Activated T-helper 2 cell treated with anti-CD3 and anti-CD28 coated beads, Interferon-gamma antibody, Interleukin-2, Interleukin-4, amounts not matched to agents 10 μg/mL and 5 μg/mL and 100 μg/mL, durations not matched to agents 14 hours and 24 hours and 36 hours (primary cell): ENCODE measurements at regions not wholly inside any gene's neighbourhood (a gene's known extent, or its start where the extent isn't known, plus 50 kb on each side); places are given as distances from the start of the nearest gene placed in this dataset.

Source experiments
- DNase-seq: peaks from one replicate; pipeline ENCODE4 v3.0.0; 2021; ENCODE audit warnings: low spot score
- H3K27ac Mint-ChIP-seq: one replicate; pipeline ENCODE4 v1.8.0; 2021; ENCODE audit warnings: mixed read lengths
- H3K27me3 Mint-ChIP-seq: one replicate; pipeline ENCODE4 v1.8.0; 2021; ENCODE audit warnings: low read depth, mixed read lengths
- H3K36me3 Mint-ChIP-seq: one replicate; pipeline ENCODE4 v1.8.0; 2021; ENCODE audit warnings: low read depth, mixed read lengths
- H3K4me1 Mint-ChIP-seq: one replicate; pipeline ENCODE4 v1.8.0; 2021; ENCODE audit warnings: low read depth, mixed read lengths
- H3K4me3 Mint-ChIP-seq: one replicate; pipeline ENCODE4 v1.8.0; 2021; ENCODE audit warnings: low read depth, mild to moderate bottlenecking, moderate library complexity, mixed read lengths
- H3K9me3 Mint-ChIP-seq: one replicate; pipeline ENCODE4 v1.8.0; 2021; ENCODE audit warnings: mixed read lengths
- intact Hi-C: fragments of 100-400 bp; cut with micrococcal nuclease; formaldehyde crosslinking; loops from one replicate; pipeline ENCODE4 v1.15.1; 2023

DNA sequence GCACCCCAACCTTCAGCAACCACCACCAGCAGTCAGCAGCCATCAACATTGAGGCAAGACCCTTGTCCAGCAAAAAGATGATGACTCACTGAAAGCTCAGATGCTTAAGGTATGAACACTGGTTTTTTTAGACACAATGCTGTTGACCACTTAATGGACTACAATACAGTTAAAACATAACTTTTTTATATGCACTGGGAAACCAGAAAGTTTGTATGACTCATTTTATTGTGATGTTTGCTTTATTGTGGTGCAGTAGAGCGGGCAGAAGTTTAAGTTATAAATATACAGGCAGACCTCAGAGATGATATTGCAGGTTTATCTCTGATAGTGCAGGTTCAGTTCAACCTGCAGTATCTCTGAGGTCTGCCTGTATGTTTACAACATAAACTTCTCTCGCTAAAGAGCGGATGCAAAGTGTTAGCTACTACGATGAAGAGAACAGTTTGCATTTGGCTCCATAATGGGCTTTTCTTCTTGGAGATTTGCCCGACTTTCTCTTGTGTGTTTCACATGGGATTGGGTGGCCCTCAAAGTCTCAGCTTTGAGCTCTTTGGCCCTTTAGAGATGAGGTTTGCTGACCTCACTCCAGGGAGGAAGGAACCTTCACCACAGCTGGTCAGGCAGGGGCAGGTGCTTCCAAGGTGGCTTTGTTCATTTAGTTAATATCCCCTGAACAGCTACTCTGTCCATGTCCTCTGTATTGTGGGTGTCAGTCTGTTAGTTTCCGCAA lies 84.4 kb upstream of the SHH start:
- Mint-ChIP-seq H3K4me3 (no peak overlapping the region), H3K27ac (no peak overlapping the region), H3K27me3 (peaks cover 1% of the 10 kb centered on the region), H3K36me3 (no peaks in the 10 kb centered on the region), H3K4me1 (no peaks in the 10 kb centered on the region), H3K9me3 (peaks cover under 1% of the 10 kb centered on the region)
- intact Hi-C loops = no loop called here
- DNase-seq = no peak

DNA sequence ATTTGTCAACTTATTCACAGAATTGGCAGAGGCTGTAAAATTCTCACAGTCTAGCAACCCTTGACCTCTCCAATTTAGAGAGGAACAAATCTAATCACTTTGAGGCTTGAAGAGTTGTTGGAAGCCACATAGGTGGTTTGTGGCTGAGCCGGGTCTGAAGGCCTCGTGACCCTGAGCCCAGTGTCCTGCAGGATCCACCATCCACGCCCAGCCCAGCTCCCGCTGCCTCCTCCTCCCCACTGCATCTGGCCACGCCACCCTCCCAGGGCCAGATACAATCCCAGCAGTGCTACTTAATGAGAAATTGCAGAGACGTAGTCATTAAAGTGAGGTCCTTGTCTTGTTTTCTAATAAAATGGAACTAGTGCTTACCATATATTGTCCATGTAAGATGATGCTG lies 81.4 kb upstream of the SHH start:
- H3K27me3 Mint-ChIP-seq = peaks cover 1% of the 10 kb centered on the region
- no peak for DNase-seq
- H3K4me3 Mint-ChIP-seq = no peak overlapping the region
- H3K9me3 Mint-ChIP-seq = peaks cover 11% of the 10 kb centered on the region
- H3K36me3 Mint-ChIP-seq = no peaks in the 10 kb centered on the region
- intact Hi-C loops = no loop called here
- H3K4me1 Mint-ChIP-seq = no peaks in the 10 kb centered on the region
- H3K27ac Mint-ChIP-seq = no peak overlapping the region

DNA sequence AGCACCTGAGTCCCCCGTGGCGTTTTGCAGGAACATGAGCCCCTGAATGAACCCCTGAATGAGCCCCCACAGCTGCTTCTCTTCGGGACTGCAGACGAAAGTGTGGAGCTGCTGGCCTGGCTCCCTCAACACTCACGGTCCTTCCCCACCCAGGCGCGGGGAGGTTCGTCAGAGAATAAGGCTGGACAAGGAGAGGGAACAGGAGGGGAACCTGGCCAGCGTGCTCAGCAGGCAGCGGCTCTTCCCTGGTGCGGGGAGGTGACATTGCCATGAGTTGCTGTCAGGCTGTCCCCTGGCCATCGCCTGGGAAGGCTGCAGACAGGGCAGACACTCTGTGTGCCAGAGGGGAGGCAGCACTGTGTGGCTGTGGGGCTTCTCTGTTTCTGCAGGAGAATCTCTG lies 80.9 kb upstream of the SHH start:
- H3K27me3 Mint-ChIP-seq = peaks cover 1% of the 10 kb centered on the region
- H3K4me3 Mint-ChIP-seq = no peak overlapping the region
- H3K27ac Mint-ChIP-seq = no peak overlapping the region
- intact Hi-C loops = no loop called here
- H3K36me3 Mint-ChIP-seq = no peaks in the 10 kb centered on the region
- no peak for DNase-seq
- peaks cover 11% of the 10 kb centered on the region for H3K9me3 Mint-ChIP-seq
- H3K4me1 Mint-ChIP-seq = no peaks in the 10 kb centered on the region

GRCh38 chr7:155889636-155890511 lies 77.6 kb upstream of the SHH start:
- intact Hi-C loops = no loop called here
- H3K4me1 Mint-ChIP-seq = no peaks in the 10 kb centered on the region
- no peak overlapping the region for H3K27ac Mint-ChIP-seq
- H3K9me3 Mint-ChIP-seq = peaks cover 11% of the 10 kb centered on the region
- H3K4me3 Mint-ChIP-seq = no peak overlapping the region
- H3K36me3 Mint-ChIP-seq = no peaks in the 10 kb centered on the region
- no peaks in the 10 kb centered on the region for H3K27me3 Mint-ChIP-seq
- DNase-seq = no peak

GRCh38 chr7:155887174-155887525 lies 74.9 kb upstream of the SHH start:
- H3K27ac Mint-ChIP-seq = no peak overlapping the region
- DNase-seq = no peak
- no peaks in the 10 kb centered on the region for H3K27me3 Mint-ChIP-seq
- no peaks in the 10 kb centered on the region for H3K4me1 Mint-ChIP-seq
- intact Hi-C loops = no loop called here
- H3K36me3 Mint-ChIP-seq = no peaks in the 10 kb centered on the region
- no peak overlapping the region for H3K4me3 Mint-ChIP-seq
- peaks cover 11% of the 10 kb centered on the region for H3K9me3 Mint-ChIP-seq

- no peak for DNase-seq
- Mint-ChIP-seq H3K27ac (no peak overlapping the region), H3K9me3 (peaks cover 9% of the 10 kb centered on the region), H3K4me3 (no peak overlapping the region), H3K36me3 (no peaks in the 10 kb centered on the region), H3K27me3 (no peaks in the 10 kb centered on the region), H3K4me1 (no peaks in the 10 kb centered on the region)
- intact Hi-C loops = no loop called here
These were observed 74.3 kb upstream of the SHH start for GRCh38 chr7:155886391-155887173.

DNA sequence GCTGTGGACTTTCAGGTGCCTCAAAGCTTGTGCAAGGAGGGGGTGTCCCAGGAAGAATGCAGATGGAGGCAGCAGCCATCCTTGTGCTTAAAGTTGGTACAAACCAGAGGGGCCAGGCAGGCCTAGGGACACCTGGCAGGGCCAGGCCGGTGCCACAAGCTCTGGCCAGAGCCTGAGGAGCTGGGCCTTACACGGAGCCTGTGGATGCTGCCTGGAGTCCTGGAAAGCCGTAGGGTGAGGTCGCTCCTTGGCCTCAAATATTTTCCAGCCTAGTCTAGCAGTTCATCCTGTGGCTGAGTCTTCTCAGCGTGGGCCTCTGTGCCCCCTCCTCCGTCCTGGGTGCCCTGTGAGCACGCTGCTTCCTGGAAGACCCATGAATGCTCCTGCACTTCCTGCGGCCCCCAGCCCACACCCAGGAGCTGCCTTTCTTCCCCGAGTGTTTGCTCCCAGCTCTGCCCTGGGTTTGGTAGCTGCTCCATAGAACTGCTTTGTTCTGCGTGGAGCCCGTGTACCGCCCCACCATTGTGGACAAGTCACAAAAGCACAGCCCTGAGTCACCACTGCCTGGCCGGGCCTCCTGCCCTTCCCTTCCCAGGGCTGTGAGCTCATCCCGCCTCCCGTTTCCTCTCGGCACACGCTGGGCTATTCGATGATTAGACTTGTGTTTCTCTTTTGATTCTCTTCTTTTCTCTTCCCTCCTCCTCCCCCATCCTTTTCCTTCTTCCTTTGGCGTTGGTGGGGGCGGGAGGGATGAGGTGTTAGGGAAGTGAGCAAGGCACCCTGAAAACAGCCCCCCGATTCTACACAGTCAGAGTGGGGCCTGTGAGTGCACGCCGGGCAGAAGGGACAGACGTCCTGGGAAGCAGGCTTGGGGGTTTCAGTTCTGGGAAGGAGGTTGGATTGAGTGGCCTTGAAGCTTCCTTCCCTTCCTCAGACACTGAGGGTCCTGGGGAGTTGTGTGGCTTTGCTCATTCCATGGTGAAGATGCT lies 73.2 kb upstream of the SHH start:
- no peak for DNase-seq

DNA sequence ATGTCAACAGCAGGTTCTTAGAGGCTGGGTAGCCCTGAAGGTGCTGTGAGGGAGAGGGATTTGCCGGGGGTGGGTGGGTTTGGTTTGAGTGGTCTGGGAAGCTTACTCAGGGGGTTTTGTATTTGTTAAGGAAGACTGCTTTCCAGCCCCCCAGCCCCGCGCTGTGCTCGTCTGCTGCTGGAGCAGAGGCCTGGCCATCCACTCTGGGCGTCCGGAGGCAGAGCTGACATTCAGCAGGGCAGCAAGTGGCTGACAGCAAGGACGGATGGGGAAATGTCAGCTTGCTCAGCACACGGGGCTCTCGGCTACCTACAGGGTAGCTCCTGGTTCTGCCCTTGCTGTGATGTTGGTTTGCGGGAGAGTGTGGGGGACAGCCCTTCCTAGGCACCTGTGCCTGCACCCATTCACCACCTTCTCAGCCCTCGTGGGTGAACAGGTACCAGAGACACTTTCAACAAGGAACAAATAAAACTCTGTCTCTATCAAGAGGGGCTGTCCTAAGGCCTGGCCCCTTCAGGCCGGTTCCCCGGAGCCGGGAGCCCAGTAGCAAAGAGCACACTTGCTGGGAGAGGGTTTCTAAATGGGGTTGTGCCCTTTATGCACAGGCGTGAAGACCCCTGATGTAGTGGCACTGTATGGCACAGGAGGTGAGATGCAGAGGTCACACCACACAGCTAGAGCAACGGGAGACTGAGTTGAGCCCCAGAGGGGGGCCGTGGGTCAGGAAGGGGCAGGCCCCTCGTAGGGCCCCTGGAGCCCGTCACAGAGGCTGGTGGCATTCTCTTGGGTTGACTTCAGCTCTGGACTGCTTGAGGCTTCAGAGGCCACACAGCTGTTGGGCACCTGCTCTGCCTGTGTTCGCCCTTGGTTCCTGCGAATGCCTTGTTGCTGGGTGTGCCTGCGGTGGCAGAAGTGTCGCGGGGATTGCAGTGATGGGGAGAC lies 72.2 kb upstream of the SHH start:
- no peak for DNase-seq
- intact Hi-C loops = no loop called here
- H3K27ac Mint-ChIP-seq = no peak overlapping the region
- no peak overlapping the region for H3K4me3 Mint-ChIP-seq
- H3K27me3 Mint-ChIP-seq = no peaks in the 10 kb centered on the region
- H3K9me3 Mint-ChIP-seq = no peaks in the 10 kb centered on the region
- H3K4me1 Mint-ChIP-seq = no peaks in the 10 kb centered on the region
- H3K36me3 Mint-ChIP-seq = no peaks in the 10 kb centered on the region

More for the DNA sequence above, 73.2 kb upstream of the SHH start:
- no peak overlapping the region for H3K27ac Mint-ChIP-seq
- no peaks in the 10 kb centered on the region for H3K36me3 Mint-ChIP-seq
- no peak overlapping the region for H3K4me3 Mint-ChIP-seq
- intact Hi-C loops = no loop called here
- no peaks in the 10 kb centered on the region for H3K4me1 Mint-ChIP-seq
- no peaks in the 10 kb centered on the region for H3K27me3 Mint-ChIP-seq
- no peaks in the 10 kb centered on the region for H3K9me3 Mint-ChIP-seq

- Mint-ChIP-seq H3K4me1 (no peaks in the 10 kb centered on the region), H3K27me3 (no peaks in the 10 kb centered on the region), H3K4me3 (no peak overlapping the region), H3K9me3 (no peaks in the 10 kb centered on the region), H3K27ac (no peak overlapping the region), H3K36me3 (no peaks in the 10 kb centered on the region)
- intact Hi-C loops = no loop called here
- no peak for DNase-seq
These were observed 71.4 kb upstream of the SHH start for GRCh38 chr7:155883491-155884224.

GRCh38 chr7:155882596-155882995 lies 70.3 kb upstream of the SHH start:
- no peak overlapping the region for H3K27ac Mint-ChIP-seq
- intact Hi-C loops = no loop called here
- no peaks in the 10 kb centered on the region for H3K27me3 Mint-ChIP-seq
- no peaks in the 10 kb centered on the region for H3K9me3 Mint-ChIP-seq
- H3K36me3 Mint-ChIP-seq = no peaks in the 10 kb centered on the region
- no peaks in the 10 kb centered on the region for H3K4me1 Mint-ChIP-seq
- H3K4me3 Mint-ChIP-seq = no peak overlapping the region
- no peak for DNase-seq
